Astrocyte (in vitro differentiated cells and primary cell): ENCODE measurements at regions not wholly inside any gene's neighbourhood (a gene's known extent, or its start where the extent isn't known, plus 50 kb on each side); places are given as distances from the start of the nearest gene placed in this dataset.
A peak's percentile ranks its signal among the peaks of the same experiment; 100 is the strongest.

Source experiments
- DNase-seq: peaks from one replicate; pipeline ENCODE4 v3.0.0-alpha.2; 2010; ENCODE audit warnings: low read depth
- FAIRE-seq: peaks from 2 replicates; lab custom pipeline; 2011; peaks lifted over from hg19 to GRCh38; lab: Jason Lieb, UNC
- H2AFZ ChIP-seq: 2 replicates; pipeline ENCODE4 v1.6.0; 2012; ENCODE audit warnings: low read depth, low read length, inconsistent platforms
- H3K27ac ChIP-seq: 2 replicates; pipeline ENCODE4 v1.5.1; 2011; ENCODE audit warnings: low read depth, low read length, inconsistent platforms
- H3K27me3 ChIP-seq: 2 replicates; pipeline ENCODE4 v1.6.0; 2011; ENCODE audit warnings: low read length, inconsistent platforms; ENCODE audit not compliant: insufficient read depth
- H3K36me3 ChIP-seq: 2 replicates; pipeline ENCODE4 v1.5.1; 2011; ENCODE audit warnings: low read length, inconsistent platforms; ENCODE audit not compliant: insufficient read depth
- H3K4me1 ChIP-seq: 2 replicates; pipeline ENCODE4 v1.5.1; 2011; ENCODE audit warnings: low read length, inconsistent platforms; ENCODE audit not compliant: insufficient read depth
- H3K4me2 ChIP-seq: 2 replicates; pipeline ENCODE4 v1.6.0; 2012; ENCODE audit warnings: low read length, inconsistent platforms
- H3K4me3 ChIP-seq: 2 replicates; pipeline ENCODE4 v1.5.1; 2011; ENCODE audit warnings: low read depth, mild to moderate bottlenecking, low read length, inconsistent platforms; ENCODE audit not compliant: insufficient read depth
- H3K79me2 ChIP-seq: 2 replicates; pipeline ENCODE4 v1.6.0; 2012; ENCODE audit warnings: mild to moderate bottlenecking, low read length, inconsistent platforms; ENCODE audit not compliant: insufficient read depth
- H3K9ac ChIP-seq: 2 replicates; pipeline ENCODE4 v1.6.0; 2012; ENCODE audit warnings: mild to moderate bottlenecking, low read length, inconsistent platforms
- H3K9me3 ChIP-seq: 2 replicates; pipeline ENCODE4 v1.5.1; 2012; ENCODE audit warnings: low read depth, mild to moderate bottlenecking, low read length, inconsistent platforms; ENCODE audit not compliant: insufficient read depth
- H4K20me1 ChIP-seq: 2 replicates; pipeline ENCODE4 v1.6.0; 2012; ENCODE audit warnings: low read length, inconsistent platforms; ENCODE audit not compliant: insufficient read depth
- H3K27ac Mint-ChIP-seq: one replicate; pipeline ENCODE4 v1.8.0; 2021; ENCODE audit warnings: mild to moderate bottlenecking, mixed read lengths; ENCODE audit not compliant: unreplicated experiment
- H3K27me3 Mint-ChIP-seq: one replicate; pipeline ENCODE4 v1.8.0; 2021; ENCODE audit warnings: low read depth, mixed read lengths; ENCODE audit not compliant: unreplicated experiment
- H3K36me3 Mint-ChIP-seq: one replicate; pipeline ENCODE4 v1.8.0; 2021; ENCODE audit warnings: low read depth, mixed read lengths; ENCODE audit not compliant: unreplicated experiment
- H3K4me1 Mint-ChIP-seq: one replicate; pipeline ENCODE4 v1.8.0; 2021; ENCODE audit warnings: low read depth, mixed read lengths; ENCODE audit not compliant: unreplicated experiment
- H3K4me3 Mint-ChIP-seq: one replicate; pipeline ENCODE4 v1.8.0; 2021; ENCODE audit warnings: mild to moderate bottlenecking, moderate library complexity, mixed read lengths; ENCODE audit not compliant: unreplicated experiment
- H3K9me3 Mint-ChIP-seq: one replicate; pipeline ENCODE4 v1.8.0; 2021; ENCODE audit warnings: mild to moderate bottlenecking, mixed read lengths; ENCODE audit not compliant: unreplicated experiment
- CTCF ChIP-seq: IDR thresholded peaks from 2 replicates; pipeline ENCODE4 v1.5.1; 2011; ENCODE audit warnings: low read depth, mild to moderate bottlenecking, inconsistent platforms, low read length, moderate library complexity; ENCODE audit not compliant: insufficient read depth
- EZH2 ChIP-seq: IDR thresholded peaks from 2 replicates; pipeline ENCODE4 v1.6.1; 2012; ENCODE audit warnings: mild to moderate bottlenecking, low read length, inconsistent platforms; ENCODE audit not compliant: insufficient read depth

GRCh38 chr2:12033494-12033893, 287.1 kb downstream of the LPIN1 start:
- H3K4me3 Mint-ChIP-seq = no peak overlapping the region
- no peak for FAIRE-seq
- peaks cover 11% of the 10 kb centered on the region for H3K9me3 Mint-ChIP-seq
- no peak for DNase-seq
- no peak overlapping the region for H3K27ac Mint-ChIP-seq
- peaks cover 12% of the 10 kb centered on the region for H3K4me1 Mint-ChIP-seq
- Histone ChIP-seq H3K27ac (no peak overlapping the region), H3K79me2 (no peaks in the 10 kb centered on the region), H3K27me3 (no peaks in the 10 kb centered on the region), H3K4me2 (peak overlapping the region; percentile 5), H3K9ac (no peak overlapping the region), H4K20me1 (no peaks in the 10 kb centered on the region), H3K9me3 (no peaks in the 10 kb centered on the region), H2AFZ (no peak overlapping the region), H3K36me3 (no peaks in the 10 kb centered on the region), H3K4me1 (peaks cover 4% of the 10 kb centered on the region), H3K4me3 (no peak overlapping the region)
- TF ChIP-seq CTCF (no peak), EZH2 (no peak)
- peaks cover 5% of the 10 kb centered on the region for H3K36me3 Mint-ChIP-seq
- peaks cover 2% of the 10 kb centered on the region for H3K27me3 Mint-ChIP-seq

DNA sequence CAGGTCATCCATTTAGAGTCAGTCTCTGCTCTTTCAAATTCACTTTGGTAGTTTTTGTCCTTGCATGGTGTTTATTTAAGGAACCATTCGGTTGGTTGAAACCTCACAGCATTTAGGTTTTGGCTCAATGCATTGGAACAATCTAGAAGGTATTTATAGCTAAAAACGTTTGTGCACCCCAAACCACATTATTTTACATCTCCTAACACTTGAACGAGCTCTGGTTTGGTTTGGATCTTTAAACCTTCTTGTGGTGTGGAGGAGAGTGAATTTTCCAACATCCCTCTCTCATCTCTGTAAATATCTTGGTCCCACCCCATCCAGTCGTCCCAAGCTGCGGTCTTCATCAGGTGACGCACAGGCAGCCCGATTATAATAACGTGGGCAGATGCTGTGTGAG, 287.9 kb downstream of the LPIN1 start:
- Histone ChIP-seq H3K36me3 (no peaks in the 10 kb centered on the region), H3K4me2 (no peak overlapping the region), H3K4me3 (no peak overlapping the region), H3K79me2 (no peaks in the 10 kb centered on the region), H3K27me3 (no peaks in the 10 kb centered on the region), H3K4me1 (peaks cover 4% of the 10 kb centered on the region), H3K9ac (no peak overlapping the region), H2AFZ (no peak overlapping the region), H4K20me1 (no peaks in the 10 kb centered on the region), H3K27ac (no peak overlapping the region), H3K9me3 (peaks cover 4% of the 10 kb centered on the region)
- no peak for DNase-seq
- TF ChIP-seq CTCF (no peak), EZH2 (no peak)
- H3K27ac Mint-ChIP-seq = no peak overlapping the region
- H3K9me3 Mint-ChIP-seq = peaks cover 20% of the 10 kb centered on the region
- H3K27me3 Mint-ChIP-seq = peaks cover 2% of the 10 kb centered on the region
- peaks cover 8% of the 10 kb centered on the region for H3K36me3 Mint-ChIP-seq
- H3K4me1 Mint-ChIP-seq = peaks cover 12% of the 10 kb centered on the region
- H3K4me3 Mint-ChIP-seq = no peak overlapping the region
- no peak for FAIRE-seq

DNA sequence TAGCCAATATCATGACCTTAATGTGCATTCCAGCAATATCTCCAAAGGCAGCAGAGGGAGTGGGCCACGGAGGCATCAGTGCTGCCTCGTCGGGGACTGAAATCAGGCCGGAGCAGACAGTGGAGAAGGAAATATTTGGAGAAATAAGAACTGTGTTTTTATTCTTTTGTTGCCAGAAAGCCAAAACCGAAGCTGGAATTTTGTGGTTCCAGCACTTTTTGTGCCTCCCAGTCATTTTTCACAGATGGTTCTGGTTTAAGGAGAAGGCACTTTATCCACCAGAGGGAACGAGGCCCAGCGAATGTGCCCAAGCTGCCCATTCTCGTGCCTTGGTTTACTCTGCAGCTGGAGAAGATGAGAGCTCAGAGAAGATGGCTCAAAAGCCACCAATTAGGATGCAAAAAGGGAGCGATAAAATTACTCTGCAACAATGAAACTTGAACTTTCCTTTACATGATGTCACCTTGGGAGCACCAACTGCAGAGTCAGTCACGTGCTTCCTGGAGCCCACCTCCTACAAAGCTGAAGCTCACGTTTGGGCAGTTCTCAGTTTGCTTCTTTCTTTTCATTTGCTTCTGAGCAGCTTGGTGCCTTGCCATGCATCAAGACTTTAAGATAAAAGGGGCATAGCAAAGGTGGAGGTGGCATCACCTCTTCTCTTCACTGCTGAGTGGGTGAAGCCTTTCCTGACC, 288.7 kb downstream of the LPIN1 start:
- Mint-ChIP-seq H3K36me3 (peaks cover 10% of the 10 kb centered on the region), H3K4me3 (no peak overlapping the region), H3K27ac (no peak overlapping the region), H3K4me1 (peaks cover 12% of the 10 kb centered on the region), H3K27me3 (peaks cover 2% of the 10 kb centered on the region), H3K9me3 (peaks cover 28% of the 10 kb centered on the region)
- FAIRE-seq (no peak), DNase-seq (no peak)
- no peaks in the 10 kb centered on the region for H3K79me2 ChIP-seq
- no peaks in the 10 kb centered on the region for H3K27me3 ChIP-seq
- no peaks in the 10 kb centered on the region for H3K36me3 ChIP-seq
- TF ChIP-seq CTCF (no peak), EZH2 (no peak)
- H3K9me3 ChIP-seq = peaks cover 11% of the 10 kb centered on the region
- peaks cover 4% of the 10 kb centered on the region for H3K4me1 ChIP-seq
- no peak overlapping the region for H2AFZ ChIP-seq
- no peak overlapping the region for H3K4me3 ChIP-seq
- H3K9ac ChIP-seq = no peak overlapping the region
- H3K27ac ChIP-seq = no peak overlapping the region
- H4K20me1 ChIP-seq = no peaks in the 10 kb centered on the region
- no peak overlapping the region for H3K4me2 ChIP-seq
